Immature natural killer cell (primary cell): ENCODE measurements at regions not wholly inside any gene's neighbourhood (a gene's known extent, or its start where the extent isn't known, plus 50 kb on each side); places are given as distances from the start of the nearest gene placed in this dataset.
A peak's percentile ranks its signal among the peaks of the same experiment; 100 is the strongest.
"Not testable (repeated sequence)": the region's sequence is repeated elsewhere in the genome, so short reads cannot be mapped to it uniquely, and the experiment has no call there.

ENCODE experiments used
- DNase-seq, 3 donors: peaks; one replicate each; pipeline ENCODE4 v3.0.0; 2022; ENCODE audit warnings: mixed read lengths in 1 of 3
- H3K27ac Mint-ChIP-seq, 6 donors: one replicate each; pipeline ENCODE4 v1.8.0; 2020; ENCODE audit warnings: mixed read lengths in 6 of 6, mild to moderate bottlenecking in 5 of 6, inconsistent platforms in 4 of 6, moderate library complexity in 3 of 6
- H3K27me3 Mint-ChIP-seq, 3 donors: one replicate each; pipeline ENCODE4 v1.8.0; 2020 to 2021; ENCODE audit warnings: low read depth in 3 of 3, mild to moderate bottlenecking in 3 of 3, mixed read lengths in 3 of 3, moderate library complexity in 3 of 3, inconsistent platforms in 1 of 3
- H3K36me3 Mint-ChIP-seq, 3 donors: one replicate each; pipeline ENCODE4 v1.8.0; 2020; ENCODE audit warnings: mixed read lengths in 3 of 3, inconsistent platforms in 2 of 3, mild to moderate bottlenecking in 2 of 3
- H3K4me1 Mint-ChIP-seq, 2 donors: one replicate each; pipeline ENCODE4 v1.8.0; 2020; ENCODE audit warnings: inconsistent platforms in 2 of 2, mild to moderate bottlenecking in 2 of 2, mixed read lengths in 2 of 2, moderate library complexity in 1 of 2
- H3K4me3 Mint-ChIP-seq, 5 donors: one replicate each; pipeline ENCODE4 v1.8.0; 2020; ENCODE audit warnings: mild to moderate bottlenecking in 5 of 5, mixed read lengths in 5 of 5, inconsistent platforms in 3 of 5, moderate library complexity in 3 of 5
- H3K9me3 Mint-ChIP-seq, 6 donors: one replicate each; pipeline ENCODE4 v1.8.0; 2020; ENCODE audit warnings: mild to moderate bottlenecking in 6 of 6, mixed read lengths in 6 of 6, inconsistent platforms in 4 of 6, moderate library complexity in 3 of 6

DNA sequence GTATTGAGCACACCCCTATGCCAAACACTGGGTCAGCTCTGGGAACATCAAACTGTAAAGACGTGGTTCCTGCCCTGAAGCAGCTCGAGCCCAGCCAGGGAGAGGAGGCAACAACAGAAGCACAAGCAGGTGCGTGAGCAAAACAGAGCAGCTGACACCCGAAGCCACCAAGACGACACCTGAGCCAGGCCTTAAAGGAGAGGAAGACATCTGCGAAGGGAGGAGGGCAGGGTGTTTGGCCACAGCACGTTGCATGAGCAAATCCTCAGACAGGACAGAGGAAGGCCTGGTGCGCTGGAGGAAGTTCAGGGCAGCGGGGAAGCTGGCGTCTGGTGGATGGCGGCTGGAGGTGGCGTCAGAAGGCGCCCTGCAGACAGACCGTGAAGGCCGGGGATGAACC, 172.0 kb downstream of the KLRB1 start:
- not testable (repeated sequence) for H3K4me1 Mint-ChIP-seq

DNA sequence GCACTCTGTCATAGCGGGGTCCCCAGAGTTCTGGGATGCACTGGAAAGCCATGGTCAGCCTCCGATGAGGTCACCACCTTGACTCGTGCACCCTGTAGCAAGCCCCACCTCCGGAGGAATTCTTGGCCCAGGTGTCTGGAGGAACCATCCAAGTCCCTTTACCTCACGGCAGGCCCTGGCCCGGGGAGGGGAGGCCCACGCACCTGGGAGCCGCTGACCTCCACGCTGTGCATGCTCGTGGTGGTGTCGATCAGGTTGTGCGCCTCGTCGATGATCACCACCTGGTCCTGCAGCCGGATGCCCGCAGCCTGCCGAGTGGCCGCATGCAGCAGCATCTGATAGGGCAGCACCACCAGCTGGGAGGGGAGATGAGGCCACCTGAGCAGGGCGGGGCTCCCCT, 177.3 kb downstream of the KLRB1 start:
- not testable (repeated sequence) for H3K4me3 Mint-ChIP-seq, DNase-seq, H3K36me3 Mint-ChIP-seq, H3K27me3 Mint-ChIP-seq, H3K27ac Mint-ChIP-seq, H3K4me1 Mint-ChIP-seq, H3K9me3 Mint-ChIP-seq

More for the DNA sequence above, 172.0 kb downstream of the KLRB1 start:
- not testable (repeated sequence) for DNase-seq, H3K36me3 Mint-ChIP-seq, H3K27me3 Mint-ChIP-seq, H3K4me3 Mint-ChIP-seq, H3K27ac Mint-ChIP-seq, H3K9me3 Mint-ChIP-seq

DNA sequence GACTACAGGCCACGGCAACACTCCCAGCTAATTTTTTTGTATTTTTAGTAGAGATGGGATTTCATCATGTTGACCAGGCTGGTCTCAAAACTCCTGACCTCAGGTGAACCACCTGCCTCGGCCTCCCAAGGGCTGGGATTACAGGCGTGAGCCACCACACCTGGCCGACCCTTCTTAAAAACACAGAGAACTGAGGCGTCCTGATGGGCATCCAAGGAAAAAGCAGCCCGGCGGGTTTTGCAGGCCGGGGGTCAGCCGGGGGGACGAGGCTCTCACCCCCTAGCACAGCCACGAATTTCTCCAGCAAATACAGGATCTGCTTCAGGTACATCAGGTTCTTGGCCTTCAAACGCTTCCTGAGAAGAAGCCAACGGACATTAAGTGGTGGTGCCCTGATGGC, 178.9 kb downstream of the KLRB1 start:
- H3K27me3 Mint-ChIP-seq, H3K4me3 Mint-ChIP-seq, DNase-seq, H3K4me1 Mint-ChIP-seq, H3K9me3 Mint-ChIP-seq, H3K36me3 Mint-ChIP-seq, H3K27ac Mint-ChIP-seq: not testable (repeated sequence)

DNA sequence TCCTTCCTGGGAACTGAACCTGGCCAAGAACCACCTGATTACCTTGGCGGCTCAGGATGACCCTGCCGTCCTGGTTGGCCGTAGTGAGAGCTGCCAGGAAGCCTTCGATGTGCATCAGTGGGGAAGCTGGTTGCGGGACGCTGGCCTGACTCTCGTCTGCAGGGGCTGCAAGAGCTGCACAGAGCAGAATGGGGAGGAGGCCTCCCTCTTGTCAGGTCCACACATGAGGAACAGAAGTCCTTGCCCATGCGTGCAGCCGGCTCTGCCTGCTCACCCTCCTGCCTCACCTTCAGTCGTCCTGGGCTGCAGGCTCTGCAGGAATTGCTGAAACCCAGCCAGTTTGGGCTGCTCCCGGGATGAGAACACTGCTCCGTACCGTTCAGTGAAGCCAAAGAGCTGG, 182.3 kb downstream of the KLRB1 start:
- not testable (repeated sequence) for H3K27ac Mint-ChIP-seq, H3K4me3 Mint-ChIP-seq, H3K36me3 Mint-ChIP-seq, H3K4me1 Mint-ChIP-seq, DNase-seq, H3K9me3 Mint-ChIP-seq, H3K27me3 Mint-ChIP-seq

DNA sequence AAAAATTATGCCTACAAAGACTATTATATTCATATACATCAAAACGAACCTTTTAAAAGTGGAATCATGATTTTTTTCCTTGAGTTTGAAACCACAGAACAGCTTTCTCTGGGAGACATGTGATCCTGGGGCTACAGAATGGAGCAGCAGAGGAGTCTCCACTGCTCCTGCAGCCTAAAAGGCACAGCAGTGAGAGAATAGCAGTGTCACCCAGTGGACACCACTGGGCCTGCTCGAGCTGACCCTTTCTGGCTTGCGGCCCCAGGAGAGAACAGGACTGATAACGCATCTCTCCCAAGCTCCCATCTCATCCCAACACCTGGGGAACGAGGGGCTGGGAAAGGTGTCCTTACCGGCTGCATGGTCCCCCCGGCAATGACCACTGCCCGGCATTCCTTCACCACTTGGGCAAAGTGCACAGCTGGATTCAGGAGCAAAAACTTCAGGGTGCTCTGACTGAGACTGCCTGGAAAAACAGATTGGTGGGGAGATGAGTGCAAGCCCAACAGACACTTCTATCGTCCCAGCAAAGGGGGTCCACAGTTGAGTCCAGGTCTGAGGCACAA, 183.5 kb downstream of the KLRB1 start:
- H3K4me1 Mint-ChIP-seq, H3K27ac Mint-ChIP-seq, H3K9me3 Mint-ChIP-seq, H3K4me3 Mint-ChIP-seq, H3K36me3 Mint-ChIP-seq, DNase-seq, H3K27me3 Mint-ChIP-seq: not testable (repeated sequence)

DNA sequence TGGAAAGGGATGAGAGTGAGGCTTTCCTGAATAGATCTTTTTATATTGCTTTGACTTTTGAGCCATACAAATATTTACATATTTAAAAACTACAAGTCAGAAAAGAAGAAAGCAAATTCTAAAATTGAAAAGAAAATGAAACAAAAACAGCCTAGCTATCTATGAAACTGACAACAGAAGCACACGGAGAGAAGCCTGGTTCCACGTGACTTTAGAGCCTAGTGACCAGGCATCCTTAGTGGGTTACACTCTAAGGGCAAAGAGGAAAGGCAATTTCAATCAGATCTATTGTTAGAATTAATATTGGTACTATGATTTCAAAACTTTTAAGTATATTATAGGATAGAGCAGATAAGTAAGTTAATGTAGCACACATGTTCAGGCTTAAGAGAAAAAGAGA, 185.0 kb downstream of the KLRB1 start:
- not testable (repeated sequence) for H3K27me3 Mint-ChIP-seq, H3K9me3 Mint-ChIP-seq, H3K27ac Mint-ChIP-seq, H3K36me3 Mint-ChIP-seq, H3K4me3 Mint-ChIP-seq, H3K4me1 Mint-ChIP-seq, DNase-seq

DNA sequence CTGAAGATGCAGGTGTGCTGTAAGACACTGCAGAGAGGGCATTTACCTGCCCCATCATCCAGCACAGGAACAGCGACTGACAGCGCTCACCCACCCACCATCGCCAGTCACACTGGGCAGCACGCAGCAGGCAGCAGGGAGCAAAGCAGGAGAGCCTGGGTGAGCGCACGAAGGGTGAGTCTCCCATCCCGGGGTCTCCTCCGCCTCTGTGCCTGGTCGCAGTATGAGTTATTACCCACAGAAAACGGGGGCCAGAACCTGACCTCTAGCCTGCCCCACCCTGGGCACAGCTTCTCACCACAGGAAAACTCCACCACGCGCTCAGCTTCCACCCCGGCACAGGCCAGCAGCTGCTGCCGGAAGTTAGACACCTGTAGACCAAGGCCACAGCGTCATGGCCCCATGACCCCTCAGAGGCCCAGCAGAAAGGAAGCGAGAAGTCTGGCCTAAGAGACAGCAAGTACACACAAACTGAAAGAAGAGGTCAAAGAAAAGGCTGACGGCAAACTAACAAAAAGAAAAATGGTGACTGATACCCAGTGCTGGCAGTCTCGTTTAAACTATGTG, 186.1 kb downstream of the KLRB1 start:
- H3K36me3 Mint-ChIP-seq, H3K4me3 Mint-ChIP-seq, H3K4me1 Mint-ChIP-seq, H3K9me3 Mint-ChIP-seq, H3K27me3 Mint-ChIP-seq: not testable (repeated sequence)
- peak overlapping the region in 2 of 6 donors; percentile 34 to 78 for H3K27ac Mint-ChIP-seq
- DNase-seq, result peak in 1 of 3 donors; percentile 14

DNA sequence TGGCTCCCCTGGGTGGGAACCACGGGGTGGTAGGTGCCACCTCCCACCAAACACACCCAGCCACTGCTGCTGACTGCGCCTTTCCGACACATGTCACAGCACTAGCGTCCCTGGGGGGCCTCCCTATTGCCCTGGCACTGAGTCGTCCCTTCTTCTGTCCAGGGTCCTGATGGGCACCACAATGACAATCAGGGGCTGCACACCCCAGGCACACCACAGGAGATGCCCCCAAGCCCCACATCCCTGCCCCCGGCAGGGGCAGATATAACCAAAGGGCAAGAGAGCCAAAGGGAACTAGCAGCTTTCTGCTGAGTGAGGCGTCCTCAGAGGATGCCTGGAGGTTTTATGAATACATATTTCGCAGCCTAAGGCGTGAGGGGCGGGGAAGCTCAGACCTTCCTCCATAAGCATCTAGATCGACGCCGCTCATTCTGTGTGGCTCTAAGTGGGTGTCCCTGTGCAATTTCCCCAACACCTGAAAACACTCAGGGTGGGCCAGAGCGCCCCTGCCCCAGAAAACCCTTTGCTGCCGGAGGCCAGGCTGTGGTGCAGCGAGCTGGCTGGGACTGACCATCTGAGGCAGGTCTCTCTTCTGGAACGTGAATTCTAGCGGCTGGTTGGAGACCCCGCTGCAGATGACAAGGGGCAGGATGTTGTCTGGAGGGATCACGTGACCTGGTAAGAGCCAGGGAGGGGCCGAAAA, 186.7 kb downstream of the KLRB1 start:
- H3K4me3 Mint-ChIP-seq, H3K36me3 Mint-ChIP-seq, H3K27me3 Mint-ChIP-seq, H3K4me1 Mint-ChIP-seq, H3K9me3 Mint-ChIP-seq, DNase-seq: not testable (repeated sequence)
- H3K27ac Mint-ChIP-seq, result peak overlapping the region in 1 of 6 donors; percentile 78

DNA sequence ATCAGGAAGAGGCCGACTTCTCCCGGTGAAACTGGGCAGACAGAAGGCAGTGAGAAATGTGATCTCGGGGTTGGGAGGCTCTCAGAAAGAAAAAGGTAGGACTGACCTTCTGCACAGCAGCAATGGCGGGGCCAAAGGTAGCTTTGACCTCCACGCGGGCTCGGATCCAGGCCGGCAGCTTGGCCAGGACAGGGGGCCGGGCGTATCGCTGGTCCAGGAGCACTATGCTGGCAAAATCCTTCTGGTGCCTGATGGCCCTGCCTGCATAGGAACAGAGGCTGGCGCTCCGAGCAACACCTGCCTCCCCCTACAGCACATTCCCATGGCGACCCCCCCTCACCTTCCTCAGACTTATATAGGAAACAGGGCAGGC, 189.1 kb downstream of the KLRB1 start:
- H3K27ac Mint-ChIP-seq, H3K4me3 Mint-ChIP-seq, H3K27me3 Mint-ChIP-seq, H3K36me3 Mint-ChIP-seq, DNase-seq, H3K4me1 Mint-ChIP-seq, H3K9me3 Mint-ChIP-seq: not testable (repeated sequence)

DNA sequence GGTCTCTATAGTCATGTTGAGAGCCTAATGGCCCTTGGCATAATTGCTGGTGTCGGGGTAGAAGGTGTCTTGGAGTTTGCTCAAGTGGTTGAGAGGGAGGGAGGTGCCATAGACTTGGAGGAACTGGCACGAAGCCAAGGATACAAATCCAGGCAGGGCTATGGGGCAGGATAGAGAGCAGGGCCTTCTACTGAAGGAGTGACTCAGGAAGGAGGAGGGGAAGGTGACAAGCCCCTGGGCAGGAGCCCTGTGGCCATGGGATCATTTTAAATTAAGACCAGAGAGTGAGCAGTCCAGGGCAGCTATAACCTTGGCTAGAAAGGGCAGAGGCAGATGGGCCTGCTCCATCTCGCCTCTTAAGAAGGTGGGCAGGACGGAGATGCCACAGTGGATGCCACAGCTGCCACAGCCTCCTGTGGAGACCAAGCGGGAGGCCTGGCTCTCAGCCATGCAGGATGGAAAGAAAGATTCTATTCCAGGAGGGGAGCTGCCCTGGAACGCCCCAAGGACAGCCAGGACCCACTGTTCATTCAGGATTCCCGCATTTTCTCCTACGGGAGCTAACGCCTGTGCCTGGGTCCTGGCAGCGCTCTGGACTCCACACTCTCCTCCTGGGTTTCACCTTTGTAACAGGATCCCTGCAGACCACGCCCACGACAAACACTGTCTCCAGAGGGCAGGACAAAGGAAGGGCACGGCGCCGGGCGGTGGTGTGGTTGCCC, 189.6 kb downstream of the KLRB1 start:
- not testable (repeated sequence) for H3K27ac Mint-ChIP-seq, DNase-seq, H3K27me3 Mint-ChIP-seq, H3K4me1 Mint-ChIP-seq, H3K4me3 Mint-ChIP-seq, H3K9me3 Mint-ChIP-seq, H3K36me3 Mint-ChIP-seq

DNA sequence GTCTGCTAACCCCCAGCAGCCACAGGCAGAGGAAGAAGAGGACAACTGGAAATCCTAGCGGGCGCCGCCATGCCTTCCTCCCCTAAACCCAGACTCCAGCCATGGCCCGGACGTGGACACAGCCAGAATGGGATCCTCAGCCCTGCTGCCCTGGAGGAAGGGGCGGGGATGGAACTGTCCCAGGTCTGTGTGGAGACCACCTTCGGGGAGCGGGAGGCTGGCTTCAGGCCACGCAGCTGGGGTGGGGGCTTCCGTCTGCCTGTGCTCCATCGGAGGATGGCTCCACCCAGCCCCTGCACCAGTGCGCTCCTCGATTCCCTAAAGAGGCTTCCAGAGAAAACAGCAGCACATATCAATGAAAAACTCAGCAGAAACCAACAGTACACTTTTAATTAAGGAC, 190.4 kb downstream of the KLRB1 start:
- not testable (repeated sequence) for H3K9me3 Mint-ChIP-seq, H3K4me3 Mint-ChIP-seq, H3K4me1 Mint-ChIP-seq, DNase-seq, H3K27me3 Mint-ChIP-seq, H3K27ac Mint-ChIP-seq, H3K36me3 Mint-ChIP-seq

DNA sequence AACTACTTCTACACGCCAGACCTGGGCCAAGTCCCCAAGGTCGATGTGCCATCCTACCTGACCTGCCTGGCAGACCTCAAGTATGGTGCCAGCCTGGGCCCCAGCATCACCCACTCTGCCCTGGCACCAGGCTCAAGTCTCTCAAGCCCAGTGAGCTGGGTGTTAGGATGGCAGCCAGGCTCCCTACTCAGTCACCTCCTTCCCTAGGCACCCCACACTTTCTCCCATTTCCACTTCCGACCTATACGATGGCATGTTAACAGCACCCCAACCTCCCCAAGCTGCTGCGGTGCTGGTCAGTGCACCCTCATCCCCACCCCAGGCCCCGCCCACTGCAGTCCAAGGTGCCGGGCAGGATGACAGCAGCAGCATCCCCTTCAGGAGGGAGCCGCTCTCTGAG, 191.4 kb downstream of the KLRB1 start:
- H3K4me1 Mint-ChIP-seq, H3K27me3 Mint-ChIP-seq, DNase-seq, H3K4me3 Mint-ChIP-seq, H3K36me3 Mint-ChIP-seq, H3K9me3 Mint-ChIP-seq, H3K27ac Mint-ChIP-seq: not testable (repeated sequence)

DNA sequence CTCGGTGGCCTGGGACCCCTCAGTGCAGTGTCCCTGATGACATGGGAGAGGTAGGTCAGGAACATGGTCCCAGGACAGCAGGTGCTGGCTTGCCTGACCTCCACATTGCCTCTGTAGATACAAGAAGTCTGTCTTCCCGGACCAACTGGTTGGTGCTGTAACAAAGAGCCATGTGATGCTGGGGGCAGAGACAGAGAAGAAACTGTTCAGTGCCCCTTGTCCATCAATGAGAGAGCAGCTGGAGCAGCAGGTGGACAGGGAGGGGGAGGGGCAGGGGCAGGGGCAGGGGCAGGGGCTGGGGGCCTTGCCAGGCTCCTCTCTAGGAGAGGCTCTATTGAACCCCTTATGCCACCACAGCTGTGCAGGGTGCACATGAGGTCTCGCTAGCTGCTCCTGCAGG, 191.8 kb downstream of the KLRB1 start:
- not testable (repeated sequence) for H3K9me3 Mint-ChIP-seq, H3K27ac Mint-ChIP-seq, DNase-seq, H3K4me3 Mint-ChIP-seq, H3K27me3 Mint-ChIP-seq, H3K4me1 Mint-ChIP-seq, H3K36me3 Mint-ChIP-seq

DNA sequence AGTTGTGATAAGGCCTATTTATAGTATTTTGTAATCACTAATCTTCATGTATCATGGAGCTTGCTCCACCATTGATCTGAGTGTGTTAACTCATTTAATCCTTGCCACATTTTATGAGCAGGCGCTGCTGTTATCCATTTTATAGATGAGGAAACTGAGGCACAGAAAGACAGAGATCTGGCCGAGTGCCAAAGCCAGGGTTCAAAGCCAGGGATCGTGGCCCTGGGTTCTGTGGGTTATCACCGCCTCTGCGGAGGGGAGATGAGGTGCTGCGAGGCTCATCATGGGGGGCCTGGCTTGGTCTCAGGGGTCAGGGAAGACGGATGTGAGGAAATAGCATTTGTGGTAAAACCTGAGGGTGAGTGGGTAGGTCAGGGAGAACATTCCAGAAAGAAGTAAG, 193.9 kb downstream of the KLRB1 start:
- not testable (repeated sequence) for H3K4me1 Mint-ChIP-seq, H3K36me3 Mint-ChIP-seq, DNase-seq, H3K9me3 Mint-ChIP-seq, H3K4me3 Mint-ChIP-seq, H3K27me3 Mint-ChIP-seq
- H3K27ac Mint-ChIP-seq, result peak overlapping the region in 1 of 6 donors; percentile 35

DNA sequence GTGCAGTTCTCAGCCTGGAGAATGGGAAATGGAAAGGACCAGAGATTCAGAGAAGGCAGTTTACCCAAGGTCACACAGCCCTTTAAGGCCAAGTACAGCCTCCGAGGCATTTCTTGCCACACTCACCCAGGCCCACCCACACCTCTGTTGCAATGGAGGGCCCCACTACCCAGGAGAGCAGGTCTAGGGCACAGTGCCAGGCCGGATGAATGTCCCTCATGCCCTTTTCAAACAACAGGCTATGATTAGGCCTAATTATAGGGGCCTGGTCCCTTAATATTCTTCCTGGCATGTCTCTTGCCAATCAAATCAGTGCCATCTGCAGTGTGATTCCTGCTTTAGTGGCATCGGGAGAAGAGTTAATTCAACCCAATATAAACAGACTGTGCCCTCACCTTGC, 195.3 kb downstream of the KLRB1 start:
- H3K4me3 Mint-ChIP-seq, H3K27ac Mint-ChIP-seq, H3K27me3 Mint-ChIP-seq, H3K4me1 Mint-ChIP-seq, H3K9me3 Mint-ChIP-seq, DNase-seq, H3K36me3 Mint-ChIP-seq: not testable (repeated sequence)
